Activated B cell treated with CpG ODN at 0.5 μM for 24 hours (primary cell): ENCODE measurements at regions not wholly inside any gene's neighbourhood (a gene's known extent, or its start where the extent isn't known, plus 50 kb on each side); places are given as distances from the start of the nearest gene placed in this dataset.

Experiments
- ATAC-seq: fragments of 200-7000 bp; cut with Tn5 transposase; one replicate; pipeline ENCODE4 v1.10.0; 2021; ENCODE audit warnings: low read depth, mild to moderate bottlenecking, moderate library complexity
- CTCF ChIA-PET: fragments of 350-600 bp; sonication (Branson Sonifier 250); formaldehyde crosslinking; loops from one replicate; lab custom pipeline; 2021; ENCODE audit warnings: antibody characterized with exemption; lab: Charles Lee
- POLR2A ChIA-PET: fragments of 350-600 bp; sonication (Branson Sonifier 250); formaldehyde crosslinking; loops from one replicate; lab custom pipeline; 2021; ENCODE audit warnings: antibody characterized with exemption; lab: Charles Lee
- DNase-seq: peaks from one replicate; pipeline ENCODE4 v3.0.0; 2022
- H3K27ac Mint-ChIP-seq: one replicate; pipeline ENCODE4 v1.8.0; 2020; ENCODE audit warnings: mixed read lengths
- H3K27me3 Mint-ChIP-seq: one replicate; pipeline ENCODE4 v1.8.0; 2021; ENCODE audit warnings: mixed read lengths
- H3K36me3 Mint-ChIP-seq: one replicate; pipeline ENCODE4 v1.8.0; 2021; ENCODE audit warnings: low read depth, mixed read lengths
- H3K4me1 Mint-ChIP-seq: one replicate; pipeline ENCODE4 v1.8.0; 2021; ENCODE audit warnings: mixed read lengths
- H3K4me3 Mint-ChIP-seq: one replicate; pipeline ENCODE4 v1.8.0; 2020; ENCODE audit warnings: mild to moderate bottlenecking, mixed read lengths
- H3K9me3 Mint-ChIP-seq: one replicate; pipeline ENCODE4 v1.8.0; 2020; ENCODE audit warnings: mixed read lengths
- intact Hi-C: fragments of 100-400 bp; cut with micrococcal nuclease; formaldehyde crosslinking; loops from one replicate; pipeline ENCODE4 v1.15.1; 2024
- TF ChIP-seq, protein P1 (sequence below): fragments of 200-600 bp; IDR thresholded peaks from one replicate; pipeline ENCODE4 v1.8.0; 2022; ENCODE audit warnings: antibody characterized with exemption, mild to moderate bottlenecking

DNA sequence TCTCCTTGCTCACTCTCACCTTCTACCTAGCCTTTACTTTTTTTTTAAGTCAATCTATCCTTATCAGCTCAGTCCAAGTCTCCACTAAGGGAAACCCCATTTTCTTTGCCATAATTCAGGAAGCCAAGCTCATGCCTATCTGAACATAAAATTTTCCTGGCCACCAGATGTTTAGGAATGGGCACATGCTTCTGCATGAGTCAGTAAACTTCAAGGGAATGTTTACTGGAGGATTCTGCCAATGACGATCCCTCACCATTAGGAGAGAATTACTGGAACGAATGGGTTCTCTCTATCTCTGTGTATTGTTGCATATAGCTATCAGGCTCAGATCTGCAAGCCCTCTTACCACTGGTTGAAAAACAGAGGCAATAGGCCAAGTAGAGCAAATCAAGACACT is 731.7 kb upstream of the ZNF804A start:
- no peaks in the 10 kb centered on the region for H3K27me3 Mint-ChIP-seq
- H3K27ac Mint-ChIP-seq: no peak overlapping the region
- H3K4me1 Mint-ChIP-seq: no peaks in the 10 kb centered on the region
- TF ChIP-seq, protein P1, sequence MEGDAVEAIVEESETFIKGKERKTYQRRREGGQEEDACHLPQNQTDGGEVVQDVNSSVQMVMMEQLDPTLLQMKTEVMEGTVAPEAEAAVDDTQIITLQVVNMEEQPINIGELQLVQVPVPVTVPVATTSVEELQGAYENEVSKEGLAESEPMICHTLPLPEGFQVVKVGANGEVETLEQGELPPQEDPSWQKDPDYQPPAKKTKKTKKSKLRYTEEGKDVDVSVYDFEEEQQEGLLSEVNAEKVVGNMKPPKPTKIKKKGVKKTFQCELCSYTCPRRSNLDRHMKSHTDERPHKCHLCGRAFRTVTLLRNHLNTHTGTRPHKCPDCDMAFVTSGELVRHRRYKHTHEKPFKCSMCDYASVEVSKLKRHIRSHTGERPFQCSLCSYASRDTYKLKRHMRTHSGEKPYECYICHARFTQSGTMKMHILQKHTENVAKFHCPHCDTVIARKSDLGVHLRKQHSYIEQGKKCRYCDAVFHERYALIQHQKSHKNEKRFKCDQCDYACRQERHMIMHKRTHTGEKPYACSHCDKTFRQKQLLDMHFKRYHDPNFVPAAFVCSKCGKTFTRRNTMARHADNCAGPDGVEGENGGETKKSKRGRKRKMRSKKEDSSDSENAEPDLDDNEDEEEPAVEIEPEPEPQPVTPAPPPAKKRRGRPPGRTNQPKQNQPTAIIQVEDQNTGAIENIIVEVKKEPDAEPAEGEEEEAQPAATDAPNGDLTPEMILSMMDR: no peak
- no peaks in the 10 kb centered on the region for H3K36me3 Mint-ChIP-seq
- POLR2A ChIA-PET: no interaction called here
- intact Hi-C loops: no loop called here
- CTCF ChIA-PET: no interaction called here
- DNase-seq (no peak), ATAC-seq (no peak)
- H3K9me3 Mint-ChIP-seq: peaks cover under 1% of the 10 kb centered on the region
- H3K4me3 Mint-ChIP-seq: no peak overlapping the region

DNA sequence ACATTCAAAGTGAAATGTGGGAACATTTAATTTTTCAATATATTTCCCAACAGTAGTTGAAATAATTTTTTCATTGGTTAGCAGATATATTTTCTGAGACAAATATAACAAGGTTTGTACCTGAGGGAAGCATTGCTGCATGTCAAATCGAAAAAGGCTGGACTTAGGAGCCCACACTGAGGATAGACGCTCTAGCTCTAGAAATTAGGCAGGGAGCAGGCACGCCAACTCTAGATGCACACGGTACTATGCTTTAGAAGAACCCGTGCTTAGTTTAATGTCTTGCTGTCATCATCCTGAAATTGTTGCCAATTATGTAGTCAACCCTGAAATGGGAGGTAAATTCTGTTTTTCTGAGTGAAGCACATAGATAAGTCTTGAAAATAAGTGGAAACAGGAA is 731.1 kb upstream of the ZNF804A start:
- ChIA-PET CTCF (no interaction called here), POLR2A (no interaction called here)
- DNase-seq (no peak), ATAC-seq (no peak)
- Mint-ChIP-seq H3K4me3 (no peak overlapping the region), H3K9me3 (no peaks in the 10 kb centered on the region), H3K4me1 (no peaks in the 10 kb centered on the region), H3K36me3 (no peaks in the 10 kb centered on the region), H3K27ac (no peak overlapping the region), H3K27me3 (no peaks in the 10 kb centered on the region)
- intact Hi-C loops: no loop called here
- TF ChIP-seq, protein P1: no peak

DNA sequence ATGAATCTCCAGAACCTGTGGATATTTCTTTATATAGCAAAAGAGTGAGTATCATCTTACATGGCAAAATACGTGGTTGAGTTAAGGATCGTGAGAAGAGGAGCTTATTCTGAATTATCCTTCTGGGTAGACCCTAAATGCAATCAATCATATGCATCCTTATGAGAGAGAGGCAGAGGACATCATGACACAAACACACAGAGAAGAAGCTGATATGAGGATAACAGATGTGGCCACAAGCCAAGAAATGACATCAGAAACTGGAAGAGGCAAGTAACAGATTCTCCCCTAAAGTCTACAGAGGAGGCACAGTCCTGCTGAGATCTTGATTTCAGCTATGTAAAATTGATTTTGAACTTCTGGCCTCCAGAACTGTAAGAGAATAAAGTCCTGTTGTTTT is 730.2 kb upstream of the ZNF804A start:
- ChIA-PET CTCF (no interaction called here), POLR2A (no interaction called here)
- H3K9me3 Mint-ChIP-seq: no peaks in the 10 kb centered on the region
- H3K27ac Mint-ChIP-seq: no peak overlapping the region
- intact Hi-C loops: no loop called here
- H3K4me3 Mint-ChIP-seq: no peak overlapping the region
- H3K27me3 Mint-ChIP-seq: no peaks in the 10 kb centered on the region
- DNase-seq: no peak
- no peaks in the 10 kb centered on the region for H3K4me1 Mint-ChIP-seq
- ATAC-seq: no peak
- TF ChIP-seq, protein P1: no peak
- H3K36me3 Mint-ChIP-seq: no peaks in the 10 kb centered on the region

DNA sequence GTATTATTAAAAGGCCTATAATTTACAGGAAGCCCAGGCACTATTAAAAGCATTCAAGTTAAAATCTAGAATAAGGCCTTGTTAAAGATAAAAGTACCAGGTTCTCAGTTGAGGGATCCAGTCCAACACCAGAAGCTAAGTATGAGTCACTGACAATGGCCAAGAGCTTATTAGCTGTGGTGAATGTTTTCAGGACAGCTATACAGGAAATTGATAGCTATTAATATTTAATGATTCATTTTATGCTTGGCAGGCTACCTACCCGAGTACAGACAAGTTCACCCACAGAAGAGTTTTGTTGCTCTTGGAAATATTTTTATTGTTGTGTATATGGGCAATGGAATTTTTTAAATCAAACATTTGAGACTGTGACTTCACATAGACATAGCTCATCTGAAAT is 729.6 kb upstream of the ZNF804A start:
- ChIA-PET CTCF (no interaction called here), POLR2A (no interaction called here)
- TF ChIP-seq, protein P1: no peak
- no peaks in the 10 kb centered on the region for H3K36me3 Mint-ChIP-seq
- intact Hi-C loops: no loop called here
- H3K4me3 Mint-ChIP-seq: no peak overlapping the region
- H3K27ac Mint-ChIP-seq: no peak overlapping the region
- ATAC-seq (no peak), DNase-seq (no peak)
- no peaks in the 10 kb centered on the region for H3K27me3 Mint-ChIP-seq
- H3K9me3 Mint-ChIP-seq: no peaks in the 10 kb centered on the region
- H3K4me1 Mint-ChIP-seq: no peaks in the 10 kb centered on the region

DNA sequence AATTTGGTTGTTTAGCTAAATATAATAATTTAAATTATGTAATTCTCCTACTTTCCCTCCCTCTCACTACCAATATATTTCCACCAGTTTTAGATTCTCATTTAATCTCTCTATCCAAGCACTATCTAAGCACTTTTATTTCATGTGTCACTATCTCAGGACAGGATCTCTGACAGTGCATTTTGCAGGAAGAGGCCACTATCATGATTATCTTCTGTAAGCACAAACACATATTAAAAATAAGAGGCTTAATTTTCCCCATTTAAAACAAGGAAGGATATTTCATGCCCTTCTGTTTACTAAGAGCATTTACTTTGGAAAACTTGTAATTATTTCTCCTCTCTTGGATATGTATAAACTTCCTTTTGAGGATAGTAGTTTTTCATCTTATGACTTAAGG is 726.2 kb upstream of the ZNF804A start:
- Mint-ChIP-seq H3K27ac (no peak overlapping the region), H3K4me3 (no peak overlapping the region), H3K4me1 (no peaks in the 10 kb centered on the region), H3K9me3 (peaks cover 2% of the 10 kb centered on the region), H3K27me3 (no peaks in the 10 kb centered on the region), H3K36me3 (no peaks in the 10 kb centered on the region)
- ATAC-seq: no peak
- intact Hi-C loops: no loop called here
- ChIA-PET POLR2A (no interaction called here), CTCF (no interaction called here)
- no peak for DNase-seq
- TF ChIP-seq, protein P1: no peak
